HG02798 (cell line): ENCODE measurements at regions not wholly inside any gene's neighbourhood (a gene's known extent, or its start where the extent isn't known, plus 50 kb on each side); places are given as distances from the start of the nearest gene placed in this dataset.

Experiments
- ATAC-seq: cut with Tn5 transposase; IDR thresholded peaks from one replicate; pipeline ENCODE4 v1.9.1; 2021; ENCODE audit warnings: mild to moderate bottlenecking; ENCODE audit not compliant: unreplicated experiment, poor library complexity

DNA sequence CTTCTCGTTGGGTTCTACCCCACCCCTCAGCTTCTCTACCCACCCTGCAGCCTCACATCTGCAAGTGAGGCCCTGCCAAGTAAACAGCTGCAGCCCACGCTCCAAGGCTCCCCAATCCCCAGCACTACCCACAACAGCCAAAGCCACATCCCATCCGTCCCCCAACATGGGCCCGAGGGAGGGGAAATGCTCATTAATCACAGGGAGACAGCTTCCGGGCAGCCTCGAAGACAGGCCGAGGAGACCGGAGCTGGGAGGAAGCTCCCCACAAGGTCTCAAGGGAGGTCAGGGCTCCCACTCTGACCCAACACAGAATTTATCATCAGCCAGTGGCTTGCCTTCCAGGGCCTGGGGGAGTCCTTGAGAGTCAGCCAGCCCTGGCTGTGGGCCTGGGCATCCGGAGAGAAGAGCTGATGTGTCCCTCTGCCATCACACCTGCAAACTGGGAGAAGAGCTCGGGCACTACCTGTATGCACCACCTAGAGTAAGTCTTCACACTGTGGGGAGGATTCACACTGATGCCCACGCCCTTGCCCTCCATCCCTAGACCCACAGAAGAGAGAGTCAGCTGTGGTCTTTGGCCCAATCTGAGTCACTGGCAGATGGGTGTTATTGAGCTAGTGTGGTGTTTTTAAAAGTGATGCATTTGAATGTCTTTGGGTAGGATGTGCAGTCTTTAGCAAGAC is 115.5 kb upstream of the ZMIZ1 start:
- ATAC-seq = peak; percentile 32

DNA sequence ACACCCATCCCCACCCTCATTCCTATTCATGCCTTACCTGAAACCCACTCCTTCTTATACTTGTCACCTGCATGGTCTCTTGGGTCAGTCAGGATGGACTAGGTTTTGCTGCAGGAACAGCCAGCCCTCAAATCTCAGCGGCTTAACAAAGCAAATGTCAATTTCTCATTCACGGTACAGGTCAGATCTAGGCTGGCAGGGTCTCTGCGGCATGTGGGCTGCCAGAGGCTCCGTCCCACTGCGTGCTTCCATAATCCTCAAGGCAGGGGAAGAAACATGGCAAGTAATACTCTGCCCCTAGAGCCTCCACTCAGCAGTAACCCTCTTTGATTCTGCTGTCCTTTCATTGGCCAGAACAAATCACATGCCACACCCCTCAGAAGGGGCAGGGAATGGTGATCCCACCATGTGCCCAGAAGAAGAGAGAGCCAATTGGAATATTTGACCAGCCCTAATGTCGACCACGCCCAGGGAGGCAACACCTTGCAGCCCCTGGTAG is 114.9 kb upstream of the ZMIZ1 start:
- no peak for ATAC-seq

DNA sequence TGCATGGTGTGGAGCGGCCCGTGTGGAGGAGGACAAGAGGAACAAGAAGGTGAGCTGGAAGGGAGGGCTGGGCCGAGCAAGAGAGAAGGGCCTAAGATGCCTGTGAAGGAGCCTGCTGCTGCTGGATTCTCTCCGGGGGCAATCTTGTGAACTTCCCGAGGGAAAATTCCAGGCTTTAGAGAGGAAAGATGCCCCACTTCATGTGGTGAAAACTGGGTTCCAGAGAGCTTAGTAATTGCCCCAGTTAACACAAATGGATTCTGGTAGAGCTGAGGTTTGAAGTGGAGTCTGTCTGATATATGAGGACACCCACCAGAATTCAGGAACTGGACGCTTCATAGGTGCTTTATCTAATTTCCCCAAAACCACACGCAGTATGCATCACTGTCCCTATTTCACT is 114.1 kb upstream of the ZMIZ1 start:
- ATAC-seq = no peak

DNA sequence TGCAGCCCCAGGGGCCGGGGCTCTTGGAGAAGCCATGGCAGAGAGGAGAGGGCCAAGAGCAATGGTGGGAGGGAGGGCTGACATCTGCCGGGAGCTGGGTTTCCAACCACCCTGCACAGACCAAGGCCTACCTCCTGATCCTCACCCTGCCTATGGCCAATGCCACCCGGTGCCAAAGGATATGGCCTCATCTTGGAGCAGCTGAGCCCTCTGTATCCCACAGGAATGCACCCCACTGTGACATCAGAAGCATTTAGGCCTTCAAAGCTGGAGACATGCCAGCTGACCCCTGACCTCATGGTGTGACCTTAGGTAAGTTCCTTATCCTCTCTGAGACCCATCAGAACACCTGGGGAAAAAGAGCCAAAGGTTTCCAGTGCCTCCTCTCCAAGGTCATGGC is 113.6 kb upstream of the ZMIZ1 start:
- ATAC-seq = no peak

DNA sequence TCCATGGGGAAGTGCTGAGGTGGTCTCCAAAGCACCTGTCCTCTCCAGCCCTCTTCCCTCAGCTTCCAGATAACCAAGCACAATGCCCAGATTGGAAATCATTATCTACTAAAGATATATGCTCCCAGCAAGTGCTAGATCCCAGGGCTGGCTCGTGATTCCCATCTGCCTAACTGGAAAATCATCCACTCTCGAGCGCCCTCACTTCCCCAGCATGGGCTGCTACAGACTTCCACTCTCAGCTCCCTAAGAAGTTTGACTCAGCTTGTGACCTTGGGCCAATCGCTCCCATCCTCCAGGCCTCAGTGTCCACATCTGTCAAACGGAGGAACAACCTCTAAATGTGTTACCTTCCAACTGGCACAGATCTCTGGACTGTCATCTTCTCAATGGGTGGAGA is 112.4 kb upstream of the ZMIZ1 start:
- ATAC-seq = no peak

DNA sequence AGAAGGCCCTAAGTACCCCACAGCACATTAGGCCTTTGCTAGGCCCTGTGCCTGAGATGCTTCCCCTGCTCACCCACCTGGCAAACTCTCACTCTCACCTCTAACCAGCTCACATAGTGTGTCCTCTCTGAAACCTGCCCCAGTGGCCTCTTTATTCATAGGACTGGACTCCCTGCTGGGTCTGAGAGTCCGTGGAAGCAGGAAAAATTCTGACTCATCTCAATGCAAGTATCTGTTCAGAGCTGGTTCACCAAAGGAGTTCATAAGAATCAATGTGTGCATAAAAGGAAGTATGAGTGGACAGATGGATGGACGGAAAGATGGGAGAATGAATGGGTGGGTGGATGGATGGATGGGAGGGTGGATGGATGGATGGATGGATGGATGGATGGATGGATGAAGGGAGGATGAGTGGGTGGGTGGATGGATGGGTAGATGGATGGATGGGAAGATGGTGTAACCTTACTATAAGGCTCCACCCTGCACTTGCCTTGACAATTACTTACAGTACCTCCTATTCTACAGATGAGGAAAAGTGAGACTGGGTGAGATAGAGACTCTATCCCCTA is 111.2 kb upstream of the ZMIZ1 start:
- ATAC-seq = no peak

DNA sequence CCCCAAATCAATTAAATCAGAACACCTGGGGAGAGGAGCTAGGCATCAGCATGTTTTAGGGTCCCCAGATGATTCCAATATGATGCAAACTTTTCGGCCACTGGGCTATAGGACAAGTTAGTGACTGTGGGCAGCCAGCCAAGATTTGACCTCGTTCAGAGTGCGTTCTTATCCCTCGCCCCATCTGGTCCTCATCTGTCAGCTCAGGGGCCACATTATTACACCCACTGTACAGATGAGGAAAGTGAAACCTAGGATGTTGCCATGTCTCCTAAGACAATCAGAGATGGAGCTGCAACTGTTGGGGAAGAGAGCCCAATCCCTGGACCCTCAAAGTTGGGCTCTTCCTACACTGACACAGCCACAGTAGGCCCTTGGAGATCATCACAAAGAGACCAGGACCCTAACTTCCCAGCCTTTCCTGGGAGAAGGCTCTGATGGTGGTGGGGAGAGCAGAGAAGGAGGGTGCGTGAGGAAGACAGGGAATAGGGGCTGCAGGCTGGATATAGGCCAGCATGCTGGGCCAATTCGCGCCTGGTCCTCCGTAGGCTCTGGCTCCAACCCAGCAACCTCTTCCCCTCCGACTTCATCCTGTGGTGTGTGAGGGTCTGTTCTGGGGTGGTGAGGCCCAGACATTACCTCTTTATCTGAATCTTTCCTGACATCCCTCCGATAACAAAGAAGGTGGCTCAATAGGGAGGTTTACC is 109.4 kb upstream of the ZMIZ1 start:
- ATAC-seq = no peak

DNA sequence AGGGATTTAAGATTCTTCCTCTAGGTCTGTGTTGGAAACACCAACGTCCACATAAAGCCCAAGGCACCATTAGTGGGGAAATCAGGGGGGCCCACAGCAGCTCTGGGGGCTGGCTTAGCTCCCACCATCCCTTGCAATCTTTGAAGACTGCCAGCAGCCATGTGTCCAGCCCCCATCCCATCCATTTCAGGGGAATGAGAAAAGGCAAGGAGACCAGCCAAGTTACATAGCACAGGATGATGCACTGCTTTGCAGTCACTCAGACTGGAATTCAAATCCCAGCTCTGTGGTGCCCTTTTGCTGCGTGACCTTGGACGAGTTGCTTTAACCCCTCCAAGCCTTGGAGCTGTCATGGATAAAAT is 108.9 kb upstream of the ZMIZ1 start:
- ATAC-seq = no peak

DNA sequence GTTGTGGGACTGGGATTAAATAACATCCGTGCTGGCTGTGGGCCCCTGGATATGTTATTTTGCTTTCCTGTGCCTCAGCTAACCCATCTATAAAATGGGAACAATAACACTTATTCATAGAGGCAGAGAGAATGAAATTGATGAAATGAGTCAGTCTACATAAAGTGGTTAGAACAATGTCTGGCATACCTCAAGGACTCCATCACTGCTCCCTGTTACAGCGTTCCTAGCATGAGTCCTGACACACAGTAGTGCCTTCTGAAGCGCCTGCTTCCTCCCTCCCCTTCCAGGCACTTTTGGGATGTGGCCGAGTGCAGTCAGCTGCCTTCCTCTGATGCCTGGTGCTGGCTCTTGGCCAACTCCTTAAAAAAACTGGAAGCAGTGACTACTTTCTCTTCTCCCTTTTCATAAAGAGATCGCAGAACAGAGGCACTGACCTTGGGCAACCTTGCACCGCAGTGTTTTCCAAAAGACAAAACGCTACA is 108.4 kb upstream of the ZMIZ1 start:
- ATAC-seq = no peak

DNA sequence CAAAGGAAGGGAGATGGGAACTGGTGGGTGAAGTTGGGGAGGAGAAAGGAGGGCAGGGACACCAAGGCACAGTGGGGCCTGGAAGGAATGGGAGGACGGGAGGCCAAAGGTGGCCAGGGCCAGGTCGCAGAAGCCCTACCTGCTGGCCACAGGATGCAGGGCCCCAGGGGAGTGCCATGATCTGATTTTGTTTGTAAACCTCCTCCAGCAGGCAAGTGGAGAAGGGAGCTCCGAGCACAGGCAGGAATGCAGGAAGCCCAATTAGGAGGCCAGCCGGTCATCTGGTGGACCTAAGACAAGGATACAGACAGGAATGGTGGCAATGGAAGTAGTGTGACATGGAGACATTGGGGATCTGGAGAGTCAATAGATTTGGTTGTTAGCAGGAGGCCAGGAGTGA is 107.0 kb upstream of the ZMIZ1 start:
- ATAC-seq = no peak

DNA sequence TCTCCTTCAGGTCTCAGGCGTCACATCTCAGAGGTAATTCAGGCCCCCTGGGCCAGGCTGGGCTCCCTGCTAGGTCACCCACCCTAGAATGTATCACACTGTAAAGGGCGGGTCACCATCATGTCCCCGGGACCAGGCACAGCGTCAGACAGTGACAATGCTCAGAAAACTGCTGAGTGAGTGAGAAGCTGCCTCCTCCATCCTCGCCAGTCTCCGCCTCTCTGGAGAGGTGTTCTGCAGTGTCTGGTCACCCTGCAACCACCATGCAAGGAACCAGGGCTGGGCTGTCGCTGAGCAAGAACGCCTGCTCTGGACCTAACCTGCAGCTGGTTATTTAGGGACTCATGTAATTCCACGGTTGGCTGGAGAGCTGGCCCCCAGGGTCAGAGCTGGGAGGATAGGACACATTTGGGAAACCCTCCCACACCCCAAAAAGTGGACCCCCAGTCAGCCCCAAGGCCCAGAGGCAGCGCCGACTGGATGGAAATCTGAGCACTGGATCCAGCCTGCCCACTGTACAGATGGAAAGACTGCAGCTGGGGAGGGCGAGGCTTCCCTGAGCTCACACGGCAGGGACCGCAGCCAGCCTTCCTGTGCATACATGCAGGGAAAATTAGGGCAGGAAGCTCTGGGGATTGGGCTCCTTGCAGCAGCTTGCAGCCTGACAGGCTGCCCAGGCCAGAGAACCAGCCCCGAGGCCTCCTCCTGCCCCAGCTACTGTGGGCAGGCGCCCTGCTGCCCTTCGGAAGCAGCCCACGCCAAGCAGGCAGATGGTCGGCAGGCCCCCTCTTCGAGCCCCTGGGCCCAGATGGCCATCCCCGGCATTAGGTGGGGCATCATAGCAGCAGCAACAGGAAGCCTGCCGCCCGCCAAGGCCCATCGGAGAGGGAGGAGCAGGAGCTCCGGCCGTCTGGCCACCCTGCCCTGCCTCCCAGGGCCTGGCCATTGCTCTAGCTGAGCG is 105.4 kb upstream of the ZMIZ1 start:
- ATAC-seq = no peak

DNA sequence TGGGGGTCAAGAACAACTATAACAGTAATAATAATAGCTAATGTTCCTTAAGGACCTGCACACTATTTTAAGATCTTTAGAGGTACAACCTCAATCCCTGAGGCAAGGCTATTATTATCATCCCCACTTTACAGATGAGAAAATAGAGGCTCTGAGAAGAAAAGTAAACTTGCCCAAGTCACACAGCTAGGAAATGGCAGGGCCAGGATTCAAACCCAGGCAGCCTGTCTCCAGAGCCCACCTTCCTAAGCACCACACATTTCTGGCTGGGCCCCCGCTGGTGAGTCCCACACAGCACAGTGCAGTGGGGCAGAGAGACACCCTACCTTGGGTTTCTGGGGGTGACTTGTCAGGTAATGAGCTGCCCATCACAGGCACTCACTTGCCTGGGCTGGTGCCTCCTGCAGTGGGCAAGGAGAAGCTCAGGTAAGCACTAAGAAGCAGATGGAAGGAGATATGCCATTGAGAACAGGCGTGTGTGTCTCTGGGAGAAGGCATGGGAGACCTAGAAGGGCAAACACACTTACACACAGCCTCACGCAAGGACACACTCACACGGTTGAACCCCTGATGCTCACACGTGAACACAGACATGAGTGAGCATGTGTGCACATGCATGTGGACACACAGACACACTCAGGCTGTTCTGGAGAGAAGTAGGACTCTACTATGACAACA is 104.4 kb upstream of the ZMIZ1 start:
- no peak for ATAC-seq

DNA sequence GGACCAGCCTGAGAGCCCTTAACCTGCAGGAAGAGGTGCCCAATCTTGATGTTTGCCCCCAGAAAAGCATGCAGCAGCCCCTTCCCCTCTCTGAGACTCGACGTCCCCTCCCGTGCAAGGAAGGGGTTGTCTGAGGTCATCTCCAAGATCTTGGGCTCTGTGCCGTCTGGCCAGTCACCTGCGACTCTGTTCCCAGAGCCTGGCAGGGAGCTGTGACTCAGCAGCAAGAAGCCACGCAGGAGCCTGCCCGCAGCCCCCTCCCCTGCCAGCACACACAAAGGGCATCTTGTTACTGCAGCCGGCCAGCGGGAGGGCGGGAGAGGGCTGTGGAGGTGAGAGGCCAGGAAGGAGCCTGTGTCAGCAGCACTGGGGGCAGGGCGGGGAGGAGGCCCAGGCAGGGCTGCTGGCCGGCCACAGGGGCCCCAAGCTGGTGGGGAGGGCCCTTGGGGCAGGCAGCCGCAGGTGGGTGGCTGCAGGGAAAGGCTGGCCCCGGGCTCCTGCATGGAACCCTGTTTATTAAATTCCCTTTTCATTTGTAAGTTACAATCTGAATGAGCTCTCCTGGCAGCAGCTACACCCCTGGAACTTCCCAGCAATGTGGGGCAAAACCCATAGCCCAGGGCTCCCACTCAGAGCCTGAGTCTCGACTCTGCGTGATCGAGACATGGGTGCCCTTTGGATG is 103.7 kb upstream of the ZMIZ1 start:
- ATAC-seq = no peak

DNA sequence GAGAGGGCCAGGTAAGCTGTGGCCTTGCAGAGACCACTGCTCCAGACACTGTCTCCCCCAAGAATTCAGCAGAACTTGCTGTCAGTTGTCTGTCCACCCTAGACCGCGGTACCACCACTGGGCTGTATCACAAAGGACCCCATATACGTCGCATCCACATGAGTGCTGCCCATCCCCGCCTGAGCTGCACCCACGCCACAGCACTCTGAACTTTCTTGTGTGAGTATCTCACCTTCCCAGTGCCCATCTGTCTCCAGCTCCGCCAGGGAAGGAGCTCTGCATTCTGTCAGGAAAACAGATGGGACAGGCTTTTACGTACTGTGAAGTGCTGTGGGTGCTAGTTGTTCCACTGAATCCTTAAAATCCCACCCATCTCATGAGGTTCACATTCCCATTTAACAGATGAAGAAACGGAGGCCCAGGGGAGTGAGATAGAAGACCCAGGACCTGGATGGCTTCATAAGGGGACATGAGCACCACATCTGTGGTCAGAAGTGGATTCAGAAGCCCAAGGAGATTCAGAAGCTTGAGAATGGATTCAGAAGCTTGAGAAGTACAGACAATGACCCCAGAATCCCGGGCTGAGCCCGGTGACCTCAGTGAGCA is 102.5 kb upstream of the ZMIZ1 start:
- no peak for ATAC-seq

DNA sequence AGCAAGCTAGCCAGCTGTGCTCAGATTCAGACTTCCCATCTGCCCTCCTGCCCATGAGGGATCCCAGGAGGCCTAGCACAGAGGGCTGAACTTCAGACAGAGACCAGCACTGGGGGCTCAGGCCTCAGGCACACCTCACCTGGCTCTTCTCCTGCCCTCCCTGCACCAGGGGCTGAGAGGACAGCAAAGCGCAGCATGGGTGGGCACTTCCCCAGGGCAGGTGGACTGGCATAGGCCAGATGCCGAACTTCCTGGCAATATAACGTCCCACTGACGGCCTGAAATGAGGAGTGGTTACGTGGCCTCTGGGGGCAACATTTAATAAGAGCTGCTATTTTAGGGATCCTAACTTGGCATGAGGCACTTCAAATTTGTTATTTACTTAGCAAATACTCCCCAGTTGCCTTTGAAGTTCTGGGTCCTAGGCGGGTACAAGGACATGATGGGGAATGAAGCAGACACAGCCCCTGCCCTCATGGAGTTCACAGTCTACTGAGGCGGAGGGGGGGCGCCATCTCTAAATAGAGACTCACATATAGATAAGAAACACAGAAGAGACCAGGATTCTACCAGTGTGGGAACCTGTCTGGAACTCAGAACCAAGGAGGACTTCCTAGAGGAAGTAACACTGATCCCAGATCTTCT is 101.8 kb upstream of the ZMIZ1 start:
- no peak for ATAC-seq

DNA sequence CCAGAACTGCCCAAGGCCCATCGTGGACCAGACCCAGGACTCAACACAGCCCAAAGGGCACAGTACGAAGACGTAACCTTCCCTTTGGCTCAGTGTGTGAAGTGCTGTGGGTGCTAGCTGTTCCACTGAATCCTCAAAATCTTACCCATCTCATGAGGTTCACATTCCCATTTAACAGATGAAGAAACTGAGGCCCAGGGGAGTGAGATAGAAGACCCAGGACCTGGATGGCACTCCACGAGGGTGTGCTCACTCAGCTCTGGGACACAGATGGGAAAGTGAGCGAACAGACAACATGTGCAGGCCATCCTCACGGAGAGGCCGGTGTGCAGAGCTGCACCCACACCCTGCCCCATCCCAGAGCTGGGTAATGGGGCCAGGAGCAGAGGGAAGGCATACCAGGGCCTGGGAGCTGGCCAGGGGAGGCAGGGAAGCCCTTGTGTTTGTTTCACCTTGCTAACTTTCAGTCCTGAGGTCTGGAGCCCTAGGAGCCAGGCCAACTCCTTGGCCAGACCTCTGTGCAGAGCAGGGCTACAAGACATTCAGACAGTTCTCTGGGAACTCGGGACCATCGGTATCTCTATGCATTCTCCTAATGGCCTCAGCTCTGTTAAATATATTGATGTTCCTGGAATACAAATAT is 100.3 kb upstream of the ZMIZ1 start:
- ATAC-seq = no peak

DNA sequence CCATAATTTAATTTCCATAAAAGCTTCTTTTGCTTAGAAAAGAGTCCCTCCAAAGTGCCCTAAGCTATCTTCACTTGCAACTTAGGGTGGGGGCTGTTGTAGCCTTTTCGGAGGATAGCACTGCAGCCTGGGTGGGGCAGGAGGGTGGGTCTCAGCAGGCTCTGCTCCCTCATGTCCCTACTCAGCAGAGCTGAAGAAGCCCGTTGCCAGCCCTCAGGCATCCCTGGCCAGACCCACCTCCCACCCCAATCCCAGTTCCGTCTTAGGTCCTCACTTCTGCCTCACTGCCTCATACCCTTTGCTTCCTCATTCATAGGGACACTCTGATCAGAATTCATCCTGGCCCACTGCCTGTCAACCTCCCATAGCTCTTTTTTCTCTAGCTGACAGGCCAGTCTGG is 99.8 kb upstream of the ZMIZ1 start:
- ATAC-seq = no peak

DNA sequence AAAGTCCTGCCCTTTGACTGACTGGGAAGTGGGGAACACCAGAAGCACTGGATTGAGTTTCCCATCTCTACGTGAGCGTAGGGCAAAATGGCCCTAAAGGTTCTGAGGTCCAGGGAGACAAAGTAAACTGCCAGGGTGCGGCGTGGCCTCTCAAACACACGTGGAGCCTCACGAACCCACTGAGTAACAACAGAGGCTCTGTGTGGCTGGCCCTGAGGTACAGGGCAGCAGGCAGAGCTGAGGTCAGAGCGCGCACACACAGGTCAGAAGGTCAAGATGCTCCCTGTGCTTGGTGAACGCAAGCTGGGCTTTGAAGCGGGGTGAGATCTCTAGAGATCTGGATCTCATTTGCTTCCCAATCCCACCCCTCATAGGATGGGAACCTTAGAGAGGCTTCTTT is 99.0 kb upstream of the ZMIZ1 start:
- no peak for ATAC-seq
